Non-pigmented ciliary epithelial cell (primary cell): ENCODE measurements at regions not wholly inside any gene's neighbourhood (a gene's known extent, or its start where the extent isn't known, plus 50 kb on each side); places are given as distances from the start of the nearest gene placed in this dataset.

Source experiments
- DNase-seq: peaks from one replicate; pipeline ENCODE4 v3.0.0-alpha.2; 2010; ENCODE audit warnings: low read depth

DNA sequence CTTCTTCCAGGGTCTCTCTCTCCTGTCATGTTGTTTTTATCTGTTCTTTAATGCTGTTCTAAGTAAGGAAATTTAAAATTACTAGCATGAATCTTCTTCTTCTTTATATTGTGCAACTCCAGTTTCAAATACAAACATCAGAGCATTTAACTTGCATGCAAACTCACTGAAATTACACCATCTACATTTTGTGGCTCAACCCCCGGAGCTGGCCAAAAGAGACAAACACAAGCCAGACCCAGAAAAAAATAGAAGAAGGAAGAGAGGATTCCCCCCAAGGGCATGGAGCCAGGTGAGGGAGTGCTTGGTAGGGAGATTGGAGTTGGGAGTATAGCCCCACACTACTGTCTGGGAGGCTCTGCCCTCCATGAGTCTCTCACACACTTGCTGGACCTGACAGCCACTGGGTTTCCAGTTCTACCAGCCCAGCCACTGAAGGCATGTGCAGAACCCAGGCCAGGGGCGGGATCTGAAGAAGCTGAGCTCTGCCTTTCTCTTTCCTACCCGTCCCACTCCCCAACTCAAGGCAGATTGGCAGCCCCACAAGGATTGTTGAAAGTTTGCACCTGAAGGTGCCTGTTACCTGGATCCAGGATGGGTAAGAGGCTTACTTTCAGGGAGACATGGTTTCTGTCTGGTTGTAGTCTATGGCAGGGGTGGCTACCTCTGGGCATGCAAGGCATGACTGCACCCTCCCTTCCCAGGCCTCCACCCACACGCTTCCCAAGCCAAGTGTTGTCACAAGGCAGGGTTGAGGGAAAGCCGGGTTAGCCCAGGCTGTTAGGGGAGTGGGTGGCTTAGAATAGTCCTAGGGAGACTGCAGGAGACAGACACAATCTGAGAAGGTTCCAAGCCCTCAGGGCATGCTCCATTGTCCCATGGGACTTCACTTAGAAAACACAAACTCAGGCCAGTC, 297.2 kb downstream of the TGFB2 start:
- no peak for DNase-seq

DNA sequence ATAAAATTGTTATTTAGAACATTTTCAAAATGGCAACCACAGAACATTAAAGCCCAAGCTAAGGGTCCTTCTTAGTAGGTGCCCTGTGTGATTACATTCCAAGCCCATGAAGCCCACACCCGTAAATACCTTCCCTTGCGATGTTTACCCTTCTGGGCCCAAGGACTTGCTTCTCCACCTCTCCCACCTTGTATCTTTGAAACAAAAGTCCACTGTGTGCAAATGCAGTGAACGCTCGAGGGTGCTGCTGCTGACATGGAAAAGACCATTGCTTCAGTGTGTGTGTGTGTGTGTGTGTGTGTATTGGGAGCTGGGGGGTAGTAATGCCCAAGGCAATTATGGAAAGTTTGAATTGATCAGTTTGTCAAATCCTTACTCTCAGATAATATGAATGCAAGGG, 298.1 kb downstream of the TGFB2 start:
- DNase-seq: no peak

DNA sequence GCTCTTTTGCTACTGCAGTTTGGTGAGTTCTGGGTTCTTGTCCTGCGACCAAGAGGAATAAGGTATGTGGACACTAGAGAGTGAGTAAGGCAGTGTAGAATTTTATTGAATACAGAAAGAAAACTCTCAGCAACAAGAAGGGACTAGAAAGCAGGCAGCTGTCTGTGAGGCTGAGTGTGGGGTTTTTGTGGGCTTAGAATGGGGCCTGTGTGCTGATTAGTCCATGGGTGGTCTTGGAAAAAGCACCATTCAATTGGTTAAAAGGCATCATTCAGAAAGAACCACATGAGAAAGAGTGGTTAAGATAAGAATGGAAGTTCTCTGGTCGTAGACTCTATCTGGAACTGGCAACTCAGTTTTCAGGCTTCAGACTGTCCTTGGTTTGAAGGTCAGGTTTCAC, 298.8 kb downstream of the TGFB2 start:
- DNase-seq: no peak

DNA sequence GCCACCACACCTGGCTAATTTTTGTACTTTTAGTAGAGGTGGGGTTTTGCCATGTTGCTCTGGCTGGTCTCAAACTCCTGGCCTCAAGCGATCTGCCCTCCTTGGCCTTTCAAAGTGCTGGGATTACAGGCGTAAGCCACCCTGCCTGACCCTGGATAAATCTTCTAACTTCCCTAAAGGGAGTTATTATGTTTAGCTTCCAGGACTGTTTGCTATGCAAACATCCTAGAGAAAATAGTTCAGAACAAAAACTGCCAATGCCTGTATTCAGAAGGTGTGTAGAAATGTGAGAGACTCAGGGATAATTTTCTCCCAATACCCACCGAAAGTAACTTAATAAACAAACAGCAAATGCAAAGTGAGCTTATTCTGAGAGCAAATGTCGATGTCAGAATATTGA, 301.2 kb downstream of the TGFB2 start:
- DNase-seq: no peak

DNA sequence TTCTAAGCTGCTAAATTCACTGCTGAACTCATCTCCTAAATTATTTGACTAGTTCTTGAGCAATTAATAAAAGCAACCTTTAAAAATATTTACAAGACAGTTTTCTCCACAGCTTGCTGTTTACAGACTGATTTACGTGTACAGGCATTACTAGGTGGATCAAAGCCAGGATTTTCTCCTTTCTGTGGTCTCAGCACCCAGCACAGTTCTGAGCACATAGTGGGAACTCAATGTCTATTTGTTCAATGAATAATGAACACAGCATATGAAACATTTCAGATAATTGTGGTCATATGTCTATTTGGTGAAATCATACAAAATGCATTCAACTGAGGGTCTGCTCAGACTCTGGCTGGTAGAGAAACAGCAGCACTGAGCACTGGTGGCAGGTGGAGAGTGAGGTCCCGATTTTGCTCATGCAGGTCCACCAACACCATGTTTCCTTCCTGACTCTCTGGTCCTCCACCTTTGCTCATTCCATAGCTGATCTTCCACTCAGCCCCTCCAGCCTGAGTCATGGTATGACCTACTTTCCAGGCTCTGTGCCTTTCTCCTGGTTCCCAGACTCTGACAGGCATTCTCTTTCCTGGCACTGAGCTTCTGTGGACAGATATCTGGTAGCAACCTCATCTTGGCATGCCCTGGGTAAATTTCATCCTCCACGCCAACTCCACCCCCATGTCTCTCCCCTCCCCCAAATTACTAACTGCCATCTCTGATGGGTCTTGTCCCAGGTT, 311.3 kb downstream of the TGFB2 start:
- DNase-seq: no peak

DNA sequence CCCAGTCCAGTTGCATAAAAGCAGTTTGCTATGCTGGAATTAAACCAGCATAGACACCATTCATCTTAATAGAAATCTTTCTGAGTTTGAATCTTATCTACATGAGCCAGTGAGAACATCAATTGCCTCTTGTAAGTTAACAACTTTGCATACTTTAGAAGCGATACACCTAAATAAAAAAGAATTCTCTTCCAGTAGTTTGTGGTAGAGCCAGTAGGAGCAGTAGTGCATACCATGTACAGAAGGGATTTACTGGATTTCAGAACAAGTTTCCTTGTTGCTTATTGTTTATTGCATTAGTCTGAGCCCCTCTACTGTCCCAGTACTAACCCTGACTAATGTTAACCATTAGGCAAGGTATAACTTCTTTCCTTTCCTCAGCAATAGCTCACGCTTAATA, 313.1 kb downstream of the TGFB2 start:
- no peak for DNase-seq

DNA sequence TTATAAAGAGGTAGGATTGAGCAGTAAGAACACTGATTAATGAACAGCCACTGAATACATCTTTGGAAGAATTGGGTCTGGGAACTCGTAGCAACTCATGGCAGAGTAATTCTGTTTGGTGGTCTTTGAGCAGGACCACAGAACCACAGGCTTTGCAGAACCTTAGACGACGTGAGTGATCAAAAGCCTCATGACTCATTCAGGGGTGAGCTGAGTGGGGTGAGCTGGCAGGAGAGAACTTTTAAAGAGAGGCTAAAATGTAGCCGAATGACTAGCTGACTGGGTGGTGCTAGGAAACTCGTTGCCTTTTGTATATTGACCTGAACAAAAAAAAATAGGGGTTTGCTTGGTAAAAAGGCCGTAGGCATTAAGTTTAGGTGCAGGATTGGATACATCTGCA, 313.8 kb downstream of the TGFB2 start:
- DNase-seq: peak; percentile 88

DNA sequence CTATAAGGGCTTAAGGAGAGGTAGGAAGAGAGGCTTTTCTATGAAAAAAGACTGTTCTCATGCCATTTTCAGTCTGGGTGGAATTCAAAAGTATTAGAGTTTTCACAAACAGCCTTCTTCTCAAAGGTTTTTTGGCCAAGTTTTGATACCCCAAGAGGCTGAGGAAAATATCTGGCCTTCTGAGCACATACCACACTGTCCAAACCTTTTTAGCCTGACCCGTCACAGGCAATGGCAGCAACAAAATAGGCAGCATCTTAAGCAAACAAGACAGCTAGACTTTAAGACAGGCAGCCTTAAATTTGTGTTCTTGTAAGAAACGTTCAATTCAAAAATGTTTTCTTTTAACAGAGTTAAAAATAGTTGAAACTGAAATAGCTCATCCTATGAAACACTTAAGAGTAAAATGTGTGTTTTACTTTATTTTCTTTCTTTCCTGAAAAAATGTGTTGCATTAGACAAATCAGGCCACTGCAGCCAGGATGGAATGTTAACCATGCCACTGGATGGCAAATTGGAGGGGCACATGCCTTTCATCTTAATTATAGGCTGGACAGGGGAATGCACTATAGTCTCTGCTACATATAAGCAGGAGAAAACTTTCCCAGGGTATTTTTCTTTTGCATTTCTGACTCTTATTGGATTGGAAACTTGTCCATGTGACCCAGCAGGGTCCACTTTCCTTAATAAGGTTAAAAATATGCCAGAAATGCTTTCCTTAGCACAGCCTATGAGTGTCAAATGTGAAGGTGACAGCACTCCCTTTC, 315.0 kb downstream of the TGFB2 start:
- no peak for DNase-seq

DNA sequence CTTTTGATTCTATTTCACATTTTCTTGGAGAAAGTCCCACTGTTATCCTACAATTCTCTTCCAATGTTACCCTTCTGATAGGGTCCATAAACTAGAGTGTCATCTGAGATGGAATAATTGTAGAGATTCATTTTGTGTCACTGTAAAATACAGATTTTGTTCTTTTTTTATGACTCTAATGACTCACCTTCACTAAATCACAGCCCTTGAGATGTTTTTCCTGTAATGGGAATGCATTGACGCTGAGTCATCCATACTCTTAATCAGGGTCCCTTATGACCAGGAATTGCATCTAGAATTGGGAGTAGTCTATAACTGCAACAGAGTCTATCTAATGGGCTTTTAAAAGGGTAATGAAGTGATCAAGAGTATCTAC, 315.5 kb downstream of the TGFB2 start:
- DNase-seq: no peak

DNA sequence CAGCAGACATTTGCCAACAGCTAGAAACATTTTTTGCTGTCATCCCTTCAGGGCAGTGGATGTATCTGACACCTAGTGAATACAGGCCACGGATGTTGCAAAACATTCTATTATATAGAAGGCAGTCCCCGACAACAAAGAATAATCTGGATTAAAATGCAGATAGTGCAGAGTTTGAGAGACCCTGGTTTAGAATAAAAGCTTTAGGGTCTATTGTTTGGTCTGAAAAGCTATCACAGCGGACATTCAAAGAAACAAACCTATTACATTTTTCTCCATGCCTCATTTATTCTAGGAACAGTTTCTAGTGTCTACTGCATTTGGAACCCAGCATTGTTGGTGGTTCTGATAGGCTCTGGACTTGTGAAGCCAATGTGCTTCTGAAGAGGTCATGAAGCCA, 316.3 kb downstream of the TGFB2 start:
- DNase-seq: no peak

DNA sequence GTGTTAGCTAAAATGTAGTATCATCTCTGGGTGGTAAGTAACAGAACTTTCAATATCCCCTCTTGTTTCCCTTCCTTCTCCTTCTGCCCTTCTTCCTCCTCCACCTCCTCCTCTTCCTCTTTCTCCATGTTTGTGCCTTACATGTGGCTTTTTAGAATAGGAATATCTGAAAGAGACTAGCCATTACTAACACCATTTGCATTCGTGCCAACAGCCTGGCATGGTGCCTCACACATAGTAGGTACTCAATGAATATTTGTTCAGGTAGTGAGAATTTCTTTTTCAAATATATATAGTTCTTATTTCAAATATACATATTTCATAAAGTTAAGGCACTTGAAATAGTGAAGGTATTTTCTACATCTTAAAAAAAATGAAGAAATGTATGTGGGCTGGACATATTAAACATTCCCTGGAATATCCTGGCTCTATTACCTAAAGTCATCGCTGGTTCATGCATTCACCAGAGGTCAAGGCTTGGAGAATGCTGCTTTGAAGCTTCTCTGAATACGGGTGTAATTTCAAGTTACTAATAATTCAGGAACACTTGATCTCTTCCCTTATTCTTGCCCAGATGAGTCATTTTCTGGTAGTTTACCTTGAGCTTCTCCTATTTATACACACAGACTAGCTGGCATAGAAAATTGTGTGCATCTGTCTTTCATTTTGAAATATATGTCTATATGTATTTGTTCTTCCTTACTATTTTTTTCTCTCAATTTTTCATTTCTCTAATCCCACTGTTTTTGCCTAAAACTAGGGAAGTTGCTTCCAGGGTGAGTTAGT, 319.4 kb downstream of the TGFB2 start:
- DNase-seq: no peak

DNA sequence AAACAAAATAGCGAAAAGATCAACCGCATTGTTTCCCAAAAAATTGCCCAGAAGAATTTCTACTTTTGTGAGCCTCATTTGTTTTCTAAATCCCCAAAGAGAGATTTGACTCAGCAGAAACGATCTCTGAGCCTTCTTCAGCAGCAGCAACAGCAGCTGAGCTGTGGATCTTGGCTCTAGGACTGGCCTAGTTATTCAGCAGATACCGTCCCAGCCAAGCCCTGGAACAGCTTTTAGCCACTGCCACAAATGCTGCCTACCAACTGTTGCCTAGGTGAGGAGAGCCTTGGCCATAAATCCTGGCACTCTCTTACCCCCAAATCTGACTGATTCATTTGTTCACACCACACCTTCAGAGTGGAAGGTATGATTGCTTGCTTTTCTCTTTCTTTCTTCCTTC, 320.1 kb downstream of the TGFB2 start:
- no peak for DNase-seq

DNA sequence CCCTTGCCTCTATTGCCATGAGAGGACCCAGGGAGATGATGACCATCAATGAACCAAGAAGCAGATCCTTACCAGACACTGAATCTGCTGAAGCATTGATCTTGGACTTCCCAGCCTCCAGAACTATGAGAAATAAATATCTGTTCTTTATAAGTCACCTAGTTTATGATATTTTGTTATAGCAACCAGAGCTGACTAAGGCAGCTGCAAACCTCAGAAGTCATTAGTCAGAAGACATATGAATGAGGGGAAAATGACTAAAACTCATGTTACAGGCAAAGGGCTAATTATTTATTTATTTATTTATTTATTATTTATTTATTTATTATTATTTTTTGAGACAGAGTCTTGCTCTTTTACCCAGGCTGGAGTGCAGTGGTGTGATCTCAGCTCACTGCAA, 321.1 kb downstream of the TGFB2 start:
- no peak for DNase-seq

DNA sequence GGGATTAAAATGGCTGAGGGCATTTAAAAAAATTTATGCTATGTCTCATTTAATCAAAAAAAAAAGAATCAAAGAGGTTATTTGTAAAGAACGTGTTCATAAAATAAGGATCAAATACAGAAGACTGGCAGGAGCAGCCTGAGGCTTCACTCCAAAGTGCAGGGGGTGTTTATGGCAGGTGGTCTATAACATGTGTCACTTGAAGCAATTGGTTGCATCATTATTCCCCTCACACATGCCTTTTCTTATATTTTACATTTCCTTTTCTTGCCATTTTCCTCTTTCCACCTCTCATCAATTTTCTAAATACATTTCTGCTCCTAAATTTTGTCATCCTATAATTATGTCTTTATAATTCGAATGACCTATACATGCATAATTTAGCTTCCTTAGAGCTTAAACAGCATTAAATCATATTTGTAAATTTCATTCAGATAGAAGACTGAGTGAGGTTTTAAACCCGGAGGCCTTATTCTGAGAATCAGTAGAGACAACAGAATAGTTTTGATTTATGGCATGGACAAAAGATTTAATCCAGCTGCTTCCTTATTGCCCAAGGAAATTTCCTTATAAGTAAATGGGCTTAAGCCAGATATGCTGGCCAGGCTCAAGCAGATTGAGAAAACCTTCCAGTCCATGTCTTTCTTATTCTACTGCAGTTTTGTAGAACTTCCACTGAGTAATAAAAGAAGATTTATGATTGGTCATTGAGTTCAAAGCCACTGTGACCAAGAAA, 322.8 kb downstream of the TGFB2 start:
- no peak for DNase-seq

DNA sequence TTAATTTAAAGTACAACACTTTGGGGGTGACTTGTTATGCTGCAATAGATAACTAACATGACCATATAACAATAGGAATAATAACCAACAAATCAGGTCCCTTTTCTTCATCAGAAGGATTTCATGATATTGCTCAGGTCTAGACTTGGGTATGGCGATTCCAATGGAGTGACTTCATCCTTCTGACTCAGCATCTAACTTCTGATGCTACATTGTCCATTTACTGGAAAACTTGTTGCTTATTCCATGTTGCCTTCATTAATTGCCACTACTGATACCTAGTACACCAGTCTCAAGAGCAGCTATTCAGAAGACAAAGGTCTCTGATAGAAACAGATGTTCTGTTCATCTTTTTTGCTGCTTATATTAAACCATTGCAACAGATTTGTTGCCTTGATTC, 324.3 kb downstream of the TGFB2 start:
- no peak for DNase-seq

DNA sequence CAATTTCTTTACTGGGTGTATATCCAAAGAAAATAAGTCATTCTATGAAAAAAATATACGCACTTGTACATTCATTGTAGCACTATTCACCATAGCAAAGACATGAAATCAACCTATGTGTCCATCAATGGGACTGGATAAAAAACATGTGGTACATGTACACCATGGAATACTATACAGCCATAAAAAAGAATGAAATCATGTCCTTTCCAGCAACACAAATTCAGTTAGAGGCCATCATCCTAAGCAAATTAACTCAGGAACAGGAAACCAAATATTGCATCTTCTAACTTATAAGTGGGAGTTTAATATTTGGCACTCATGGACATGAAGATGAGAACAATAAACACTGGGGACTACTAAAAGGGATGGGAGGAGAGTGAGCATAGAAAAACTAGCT, 325.7 kb downstream of the TGFB2 start:
- DNase-seq: no peak

DNA sequence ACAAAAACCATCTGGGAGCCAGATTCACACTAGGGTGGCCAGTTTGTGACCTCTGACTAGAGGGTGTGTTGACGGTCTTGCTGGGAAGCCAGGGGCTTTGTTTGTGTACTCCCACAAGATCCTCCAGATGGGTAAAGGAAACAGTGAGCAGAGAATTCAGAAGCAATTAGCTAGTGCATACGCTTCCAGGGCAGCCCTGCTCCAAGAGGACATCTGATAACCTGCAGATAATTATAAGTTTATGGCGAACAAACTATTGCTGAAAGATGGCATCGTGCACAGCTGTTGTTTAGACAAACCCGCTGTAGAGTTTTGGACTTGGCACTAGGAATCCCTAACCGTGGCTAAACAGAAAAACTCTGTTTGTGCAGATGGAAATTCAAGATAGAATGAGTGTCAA, 326.4 kb downstream of the TGFB2 start:
- no peak for DNase-seq

DNA sequence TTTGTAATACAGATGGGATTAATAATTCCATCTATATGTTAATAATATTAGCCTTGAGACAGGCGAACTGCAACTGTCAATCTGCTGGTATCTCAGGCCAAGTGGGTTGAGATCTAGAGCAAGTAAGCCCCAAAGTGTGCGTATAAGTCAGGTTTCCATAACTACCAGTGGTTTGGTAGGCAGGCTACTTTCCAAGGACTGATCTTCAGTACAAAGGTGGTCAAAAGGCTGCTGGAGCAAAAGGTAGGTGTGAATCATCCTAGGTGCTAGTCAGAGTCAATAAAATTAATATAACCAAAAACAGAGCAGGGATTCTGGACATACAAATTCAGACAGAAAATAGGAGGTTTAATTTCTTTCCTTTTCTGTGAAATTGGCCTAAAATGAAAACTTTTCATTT, 328.0 kb downstream of the TGFB2 start:
- no peak for DNase-seq

DNA sequence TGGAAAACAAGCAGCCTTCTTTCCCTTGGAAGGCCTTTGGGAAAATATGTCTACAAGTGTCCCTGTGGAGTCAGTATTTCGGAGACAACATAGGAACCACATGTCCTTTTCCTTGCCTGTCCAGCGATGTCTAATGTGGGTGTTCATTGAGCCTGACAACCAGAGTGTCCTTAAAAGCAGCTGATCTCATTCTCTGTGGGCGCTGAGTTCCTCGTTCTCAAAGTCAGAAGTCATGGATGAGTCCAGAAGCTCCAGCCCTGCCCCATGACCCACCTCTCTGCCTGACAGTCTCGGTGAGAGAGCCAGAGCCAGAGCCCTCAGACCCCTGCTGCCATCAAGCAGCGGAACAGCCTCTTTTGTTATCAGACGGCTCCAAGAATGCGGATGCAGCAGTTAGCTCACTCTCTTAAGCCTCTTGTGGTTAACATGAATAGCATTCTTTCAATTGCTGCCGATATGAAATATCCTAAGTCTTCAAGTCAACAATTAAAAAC, 329.2 kb downstream of the TGFB2 start:
- DNase-seq: peak; percentile 98

DNA sequence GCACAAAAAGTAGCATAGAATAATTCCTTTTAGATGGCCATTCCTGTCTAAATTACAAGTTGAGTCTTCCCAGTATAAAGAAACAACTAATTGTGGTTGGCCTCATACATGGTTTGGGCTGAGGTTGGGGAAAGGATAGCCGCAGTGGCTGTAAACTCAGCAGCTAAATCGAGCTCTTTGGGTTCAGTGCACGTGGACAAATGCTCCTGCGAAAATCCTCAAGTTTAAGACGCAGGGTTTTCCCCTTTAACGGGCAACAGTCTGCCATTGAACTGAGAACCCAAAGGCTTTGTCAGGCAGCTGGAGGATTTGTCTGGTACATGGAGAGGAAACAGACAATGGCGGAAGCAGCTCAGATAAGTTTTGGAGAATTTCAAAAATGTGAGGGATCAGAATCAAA, 331.9 kb downstream of the TGFB2 start:
- DNase-seq: no peak

DNA sequence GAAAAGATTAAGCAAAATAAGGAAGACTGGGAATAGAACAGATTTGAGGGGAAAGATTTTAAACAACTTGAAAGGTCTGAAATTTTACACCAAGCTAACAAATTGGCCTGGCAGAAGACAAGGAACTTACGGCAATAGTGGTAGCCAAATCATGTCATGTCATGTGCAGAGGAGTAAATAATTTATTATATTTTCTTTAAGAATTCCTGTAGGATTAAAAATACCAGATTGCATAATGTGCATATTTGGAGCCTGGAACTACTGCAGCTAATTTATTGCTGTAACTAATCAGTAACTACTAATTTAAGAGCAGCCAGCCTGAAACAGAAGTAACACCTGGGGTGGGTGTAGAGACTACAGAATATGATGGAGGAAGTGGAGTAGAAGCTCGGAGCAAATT, 334.3 kb downstream of the TGFB2 start:
- no peak for DNase-seq
